ENCODE measurements at regions not wholly inside any gene's neighbourhood (a gene's known extent, or its start where the extent isn't known, plus 50 kb on each side); places are given as distances from the start of the nearest gene placed in this dataset.
"Not testable (repeated sequence)": the region's sequence is repeated elsewhere in the genome, so short reads cannot be mapped to it uniquely, and the experiment has no call there.

DNA sequence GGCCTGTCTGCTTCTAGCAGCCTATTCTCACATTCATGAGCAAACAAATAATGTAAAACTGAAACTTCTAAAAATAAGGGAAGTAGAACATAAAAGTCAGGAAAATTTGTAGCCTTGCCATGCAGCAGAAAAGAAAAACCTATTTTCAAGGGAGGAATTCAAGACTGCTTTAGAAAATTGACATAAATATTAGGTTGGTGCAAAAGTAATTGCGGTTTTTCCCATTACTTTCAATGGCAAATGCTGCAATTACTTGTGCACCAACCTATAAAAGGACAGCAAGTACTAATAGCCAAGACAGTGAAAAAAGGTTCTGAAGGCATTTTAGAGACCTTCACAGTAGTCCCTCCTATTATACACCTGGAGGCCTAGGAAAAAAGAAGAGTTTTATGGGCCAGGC, 457.8 kb downstream of the KLHL4 start:
- no peaks in the 10 kb centered on the region for H3K4me1 ChIP-seq (ENCODE audit: control insufficient read depth in 2 of 2, insufficient read depth in 2 of 2, low read length in 2 of 2)
- no CpG with 5 or more reads among the region's 1 CpG for WGBS (ENCODE audit: insufficient coverage)
- no peak overlapping the region for H3K27ac ChIP-seq (ENCODE audit: low read length in 2 of 2)
- DNase-seq = no peak
- H3K4me2 ChIP-seq (replicated peaks; ENCODE audit: low read depth, low read length, poor library complexity, severe bottlenecking) = no peak overlapping the region
- no peak overlapping the region for H3K27ac Mint-ChIP-seq
- H2AFZ ChIP-seq (ENCODE audit: insufficient read depth, low read depth, low read length, poor library complexity, severe bottlenecking) = no peak overlapping the region
- no peak for ATAC-seq (ENCODE audit: low read depth)
- no peaks in the 10 kb centered on the region for H4K20me1 ChIP-seq (ENCODE audit: control insufficient read depth, insufficient read depth, low read length, poor library complexity, severe bottlenecking)
- H3K27me3 ChIP-seq (replicated peaks in 1 of 4; ENCODE audit: control extremely low read depth in 1 of 4, control insufficient read depth in 3 of 4, insufficient read depth in 4 of 4, low read length in 3 of 4) = no peaks in the 10 kb centered on the region
- intact Hi-C loops (cut with micrococcal nuclease) = no loop called here
- no peaks in the 10 kb centered on the region for H3K9me3 Mint-ChIP-seq (ENCODE audit: insufficient read depth)
- no peak for TF ChIP-seq EZH2 (IDR thresholded peaks at IDR 0.05; ENCODE audit: borderline replicate concordance, insufficient read depth, low read depth, low read length, poor library complexity, severe bottlenecking)
- TF ChIP-seq, protein P1, sequence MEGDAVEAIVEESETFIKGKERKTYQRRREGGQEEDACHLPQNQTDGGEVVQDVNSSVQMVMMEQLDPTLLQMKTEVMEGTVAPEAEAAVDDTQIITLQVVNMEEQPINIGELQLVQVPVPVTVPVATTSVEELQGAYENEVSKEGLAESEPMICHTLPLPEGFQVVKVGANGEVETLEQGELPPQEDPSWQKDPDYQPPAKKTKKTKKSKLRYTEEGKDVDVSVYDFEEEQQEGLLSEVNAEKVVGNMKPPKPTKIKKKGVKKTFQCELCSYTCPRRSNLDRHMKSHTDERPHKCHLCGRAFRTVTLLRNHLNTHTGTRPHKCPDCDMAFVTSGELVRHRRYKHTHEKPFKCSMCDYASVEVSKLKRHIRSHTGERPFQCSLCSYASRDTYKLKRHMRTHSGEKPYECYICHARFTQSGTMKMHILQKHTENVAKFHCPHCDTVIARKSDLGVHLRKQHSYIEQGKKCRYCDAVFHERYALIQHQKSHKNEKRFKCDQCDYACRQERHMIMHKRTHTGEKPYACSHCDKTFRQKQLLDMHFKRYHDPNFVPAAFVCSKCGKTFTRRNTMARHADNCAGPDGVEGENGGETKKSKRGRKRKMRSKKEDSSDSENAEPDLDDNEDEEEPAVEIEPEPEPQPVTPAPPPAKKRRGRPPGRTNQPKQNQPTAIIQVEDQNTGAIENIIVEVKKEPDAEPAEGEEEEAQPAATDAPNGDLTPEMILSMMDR (IDR thresholded peaks at IDR 0.05) = no peak
- H3K4me3 Mint-ChIP-seq = no peak overlapping the region
- no peaks in the 10 kb centered on the region for H3K36me3 ChIP-seq (replicated peaks in 1 of 2; ENCODE audit: control extremely low read depth in 1 of 2, control insufficient read depth in 1 of 2, extremely low read depth in 1 of 2, insufficient read depth in 2 of 2, low read length in 1 of 2)
- H3K9me3 ChIP-seq (ENCODE audit: control extremely low read depth in 1 of 3, control insufficient read depth in 2 of 3, insufficient read depth in 1 of 3, low read length in 2 of 3) = peaks cover 0 to 3% (median 0%) of the 10 kb centered on the region in 3 donors
- H3K4me3 ChIP-seq (ENCODE audit: control extremely low read depth in 1 of 5, extremely low read depth in 1 of 5, insufficient read depth in 1 of 5, low read depth in 2 of 5, low read length in 4 of 5) = no peak overlapping the region
- no peak overlapping the region for H3K9ac ChIP-seq (ENCODE audit: low read length)
- no peaks in the 10 kb centered on the region for H3K27me3 Mint-ChIP-seq
- CTCF ChIA-PET = no interaction called here
- H3K4me1 Mint-ChIP-seq = no peaks in the 10 kb centered on the region
- H3K79me2 ChIP-seq (ENCODE audit: control insufficient read depth, insufficient read depth, low read length) = no peaks in the 10 kb centered on the region
- POLR2A ChIA-PET = no interaction called here

DNA sequence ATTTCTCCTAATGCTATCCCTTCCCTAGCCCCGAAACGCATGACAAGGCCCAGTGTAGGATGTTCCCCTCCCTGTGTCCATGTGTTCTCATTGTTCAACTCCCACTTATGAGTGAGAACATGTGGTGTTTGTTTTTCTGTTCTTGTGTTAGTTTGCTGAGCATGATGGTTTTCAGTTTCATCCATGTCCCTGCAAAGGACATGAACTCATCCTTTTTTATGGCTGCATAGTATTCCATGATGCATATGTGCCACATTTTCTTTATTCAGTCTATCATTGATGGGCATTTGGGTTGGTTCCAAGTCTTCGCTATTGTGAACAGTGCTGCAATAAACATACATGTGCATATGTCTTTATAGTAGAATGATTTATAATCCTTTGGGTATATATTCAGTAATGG, 490.3 kb downstream of the KLHL4 start:
- H3K27ac ChIP-seq (ENCODE audit: low read length in 2 of 2); H3K4me3 ChIP-seq (ENCODE audit: control extremely low read depth in 1 of 5, extremely low read depth in 1 of 5, insufficient read depth in 1 of 5, low read depth in 2 of 5, low read length in 4 of 5); H3K4me2 ChIP-seq (replicated peaks; ENCODE audit: low read depth, low read length, poor library complexity, severe bottlenecking); CTCF ChIA-PET; ATAC-seq (ENCODE audit: low read depth); H3K27ac Mint-ChIP-seq; H3K4me3 Mint-ChIP-seq; H3K9ac ChIP-seq (ENCODE audit: low read length); H3K36me3 ChIP-seq (replicated peaks in 1 of 2; ENCODE audit: control extremely low read depth in 1 of 2, control insufficient read depth in 1 of 2, extremely low read depth in 1 of 2, insufficient read depth in 2 of 2, low read length in 1 of 2); H3K27me3 Mint-ChIP-seq; H3K9me3 Mint-ChIP-seq (ENCODE audit: insufficient read depth); H3K4me1 ChIP-seq (ENCODE audit: control insufficient read depth in 2 of 2, insufficient read depth in 2 of 2, low read length in 2 of 2); H3K4me1 Mint-ChIP-seq; POLR2A ChIA-PET; H3K9me3 ChIP-seq (ENCODE audit: control extremely low read depth in 1 of 3, control insufficient read depth in 2 of 3, insufficient read depth in 1 of 3, low read length in 2 of 3); H4K20me1 ChIP-seq (ENCODE audit: control insufficient read depth, insufficient read depth, low read length, poor library complexity, severe bottlenecking); intact Hi-C loops (cut with micrococcal nuclease); H2AFZ ChIP-seq (ENCODE audit: insufficient read depth, low read depth, low read length, poor library complexity, severe bottlenecking); H3K27me3 ChIP-seq (replicated peaks in 1 of 4; ENCODE audit: control extremely low read depth in 1 of 4, control insufficient read depth in 3 of 4, insufficient read depth in 4 of 4, low read length in 3 of 4); DNase-seq; H3K79me2 ChIP-seq (ENCODE audit: control insufficient read depth, insufficient read depth, low read length): not testable (repeated sequence)
- WGBS (ENCODE audit: insufficient coverage) = no CpG with 5 or more reads among the region's 3 CpGs
